ENCODE measurements at regions not wholly inside any gene's neighbourhood (a gene's known extent, or its start where the extent isn't known, plus 50 kb on each side); places are given as distances from the start of the nearest gene placed in this dataset.

DNA sequence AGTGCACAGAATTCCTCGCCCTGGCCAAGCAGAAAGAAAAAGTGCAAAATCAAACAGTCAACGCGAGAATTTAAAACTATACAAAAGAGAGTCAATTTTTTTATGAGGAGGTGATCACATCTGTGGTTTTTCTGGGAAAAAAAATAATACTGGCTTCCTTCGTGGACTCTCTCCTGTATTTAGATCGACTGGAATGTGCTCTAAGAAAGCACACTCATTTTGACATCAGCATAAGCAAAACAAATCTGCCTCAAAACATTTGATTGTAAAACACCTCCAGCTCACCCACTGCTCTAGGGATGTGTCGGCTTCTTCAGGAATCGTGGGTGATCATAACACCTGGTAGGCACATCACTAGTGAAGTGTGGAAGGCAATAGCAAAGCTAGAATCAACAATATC, 417.4 kb upstream of the FAT1 start:
- no peaks in the 10 kb centered on the region for H3K79me2 ChIP-seq (ENCODE audit: control insufficient read depth, insufficient read depth, low read length)
- no peak overlapping the region for H3K9ac ChIP-seq (ENCODE audit: low read length)
- H3K27me3 Mint-ChIP-seq = no peaks in the 10 kb centered on the region
- no peaks in the 10 kb centered on the region for H4K20me1 ChIP-seq (ENCODE audit: control insufficient read depth, insufficient read depth, low read length, poor library complexity, severe bottlenecking)
- no peak for DNase-seq
- no peak for ATAC-seq (ENCODE audit: low read depth)
- peaks cover 0 to 5% (median 0%) of the 10 kb centered on the region in 3 donors for H3K9me3 ChIP-seq (ENCODE audit: control extremely low read depth in 1 of 3, control insufficient read depth in 2 of 3, insufficient read depth in 1 of 3, low read length in 2 of 3)
- no peak overlapping the region for H3K4me2 ChIP-seq (replicated peaks; ENCODE audit: low read depth, low read length, poor library complexity, severe bottlenecking)
- no peak overlapping the region for H3K27ac Mint-ChIP-seq
- 100% methylated on average over 1 of the region's 7 CpGs for WGBS (ENCODE audit: insufficient coverage)
- H3K4me3 Mint-ChIP-seq = no peak overlapping the region
- H3K4me3 ChIP-seq (ENCODE audit: control extremely low read depth in 1 of 5, extremely low read depth in 1 of 5, insufficient read depth in 1 of 5, low read depth in 2 of 5, low read length in 4 of 5) = no peak overlapping the region
- H3K4me1 ChIP-seq (ENCODE audit: control insufficient read depth in 2 of 2, insufficient read depth in 2 of 2, low read length in 2 of 2) = no peaks in the 10 kb centered on the region
- no peaks in the 10 kb centered on the region for H3K27me3 ChIP-seq (replicated peaks in 1 of 4; ENCODE audit: control extremely low read depth in 1 of 4, control insufficient read depth in 3 of 4, insufficient read depth in 4 of 4, low read length in 3 of 4)
- intact Hi-C loops (cut with micrococcal nuclease) = no loop called here
- H3K4me1 Mint-ChIP-seq = no peaks in the 10 kb centered on the region
- no peak overlapping the region for H3K27ac ChIP-seq (ENCODE audit: low read length in 2 of 2)
- H3K9me3 Mint-ChIP-seq (ENCODE audit: insufficient read depth) = peaks cover 4% of the 10 kb centered on the region
- TF ChIP-seq, protein P1, sequence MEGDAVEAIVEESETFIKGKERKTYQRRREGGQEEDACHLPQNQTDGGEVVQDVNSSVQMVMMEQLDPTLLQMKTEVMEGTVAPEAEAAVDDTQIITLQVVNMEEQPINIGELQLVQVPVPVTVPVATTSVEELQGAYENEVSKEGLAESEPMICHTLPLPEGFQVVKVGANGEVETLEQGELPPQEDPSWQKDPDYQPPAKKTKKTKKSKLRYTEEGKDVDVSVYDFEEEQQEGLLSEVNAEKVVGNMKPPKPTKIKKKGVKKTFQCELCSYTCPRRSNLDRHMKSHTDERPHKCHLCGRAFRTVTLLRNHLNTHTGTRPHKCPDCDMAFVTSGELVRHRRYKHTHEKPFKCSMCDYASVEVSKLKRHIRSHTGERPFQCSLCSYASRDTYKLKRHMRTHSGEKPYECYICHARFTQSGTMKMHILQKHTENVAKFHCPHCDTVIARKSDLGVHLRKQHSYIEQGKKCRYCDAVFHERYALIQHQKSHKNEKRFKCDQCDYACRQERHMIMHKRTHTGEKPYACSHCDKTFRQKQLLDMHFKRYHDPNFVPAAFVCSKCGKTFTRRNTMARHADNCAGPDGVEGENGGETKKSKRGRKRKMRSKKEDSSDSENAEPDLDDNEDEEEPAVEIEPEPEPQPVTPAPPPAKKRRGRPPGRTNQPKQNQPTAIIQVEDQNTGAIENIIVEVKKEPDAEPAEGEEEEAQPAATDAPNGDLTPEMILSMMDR (IDR thresholded peaks at IDR 0.05) = no peak
- no peak for TF ChIP-seq EZH2 (IDR thresholded peaks at IDR 0.05; ENCODE audit: borderline replicate concordance, insufficient read depth, low read depth, low read length, poor library complexity, severe bottlenecking)
- ChIA-PET POLR2A (no interaction called here), CTCF (no interaction called here)
- no peak overlapping the region for H2AFZ ChIP-seq (ENCODE audit: insufficient read depth, low read depth, low read length, poor library complexity, severe bottlenecking)
- no peaks in the 10 kb centered on the region for H3K36me3 ChIP-seq (replicated peaks in 1 of 2; ENCODE audit: control extremely low read depth in 1 of 2, control insufficient read depth in 1 of 2, extremely low read depth in 1 of 2, insufficient read depth in 2 of 2, low read length in 1 of 2)

DNA sequence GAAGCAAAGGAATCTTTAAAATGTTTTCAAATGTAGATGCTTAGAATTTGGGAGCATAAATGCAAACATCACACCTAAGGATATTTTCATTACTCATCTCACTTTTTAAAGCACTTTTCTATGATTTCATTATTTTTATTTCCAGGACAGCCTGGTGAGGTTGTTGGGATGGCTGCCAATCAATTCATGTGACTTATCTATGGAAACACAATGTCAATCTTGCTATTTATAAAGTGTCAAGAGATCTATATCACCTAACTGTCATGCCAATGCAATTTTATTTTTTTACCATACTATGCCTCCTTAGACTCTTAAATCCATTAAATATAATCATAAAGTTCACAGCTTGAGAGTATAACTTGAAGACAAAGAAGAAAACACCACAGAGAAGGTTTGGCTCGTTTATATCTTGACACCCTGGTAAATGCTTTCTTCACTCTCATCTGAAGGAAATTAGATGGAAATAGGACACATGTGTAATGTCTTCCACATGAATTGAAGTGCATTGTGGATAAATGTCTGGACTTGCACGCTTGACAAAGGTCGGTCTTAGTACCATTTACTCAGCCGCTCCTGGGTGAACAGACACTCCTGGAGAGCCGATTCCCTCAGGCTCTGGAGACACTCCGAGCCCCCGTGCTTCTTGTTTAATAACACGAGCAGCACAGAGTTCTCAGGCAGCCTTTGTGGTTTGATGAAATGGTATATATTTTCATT, 425.7 kb upstream of the FAT1 start:
- H3K27me3 Mint-ChIP-seq = no peaks in the 10 kb centered on the region
- H3K27ac Mint-ChIP-seq = no peak overlapping the region
- no peak for DNase-seq
- no peak overlapping the region for H3K27ac ChIP-seq (ENCODE audit: low read length in 2 of 2)
- H3K27me3 ChIP-seq (replicated peaks in 1 of 4; ENCODE audit: control extremely low read depth in 1 of 4, control insufficient read depth in 3 of 4, insufficient read depth in 4 of 4, low read length in 3 of 4) = no peaks in the 10 kb centered on the region
- intact Hi-C loops (cut with micrococcal nuclease) = no loop called here
- 92% methylated on average over 4 of the region's 8 CpGs for WGBS (ENCODE audit: insufficient coverage)
- no peak overlapping the region for H2AFZ ChIP-seq (ENCODE audit: insufficient read depth, low read depth, low read length, poor library complexity, severe bottlenecking)
- peaks cover 0 to 3% (median 0%) of the 10 kb centered on the region in 3 donors for H3K9me3 ChIP-seq (ENCODE audit: control extremely low read depth in 1 of 3, control insufficient read depth in 2 of 3, insufficient read depth in 1 of 3, low read length in 2 of 3)
- H4K20me1 ChIP-seq (ENCODE audit: control insufficient read depth, insufficient read depth, low read length, poor library complexity, severe bottlenecking) = no peaks in the 10 kb centered on the region
- ChIA-PET CTCF (no interaction called here), POLR2A (no interaction called here)
- no peak overlapping the region for H3K9ac ChIP-seq (ENCODE audit: low read length)
- H3K4me3 Mint-ChIP-seq = no peak overlapping the region
- no peaks in the 10 kb centered on the region for H3K4me1 Mint-ChIP-seq
- no peak overlapping the region for H3K4me3 ChIP-seq (ENCODE audit: control extremely low read depth in 1 of 5, extremely low read depth in 1 of 5, insufficient read depth in 1 of 5, low read depth in 2 of 5, low read length in 4 of 5)
- no peak overlapping the region for H3K4me2 ChIP-seq (replicated peaks; ENCODE audit: low read depth, low read length, poor library complexity, severe bottlenecking)
- ATAC-seq (ENCODE audit: low read depth) = no peak
- H3K9me3 Mint-ChIP-seq (ENCODE audit: insufficient read depth) = peaks cover 3% of the 10 kb centered on the region
- no peak for TF ChIP-seq EZH2 (IDR thresholded peaks at IDR 0.05; ENCODE audit: borderline replicate concordance, insufficient read depth, low read depth, low read length, poor library complexity, severe bottlenecking)
- TF ChIP-seq, protein P1 (IDR thresholded peaks at IDR 0.05) = no peak
- no peaks in the 10 kb centered on the region for H3K79me2 ChIP-seq (ENCODE audit: control insufficient read depth, insufficient read depth, low read length)
- H3K4me1 ChIP-seq (ENCODE audit: control insufficient read depth in 2 of 2, insufficient read depth in 2 of 2, low read length in 2 of 2) = no peaks in the 10 kb centered on the region
- H3K36me3 ChIP-seq (replicated peaks in 1 of 2; ENCODE audit: control extremely low read depth in 1 of 2, control insufficient read depth in 1 of 2, extremely low read depth in 1 of 2, insufficient read depth in 2 of 2, low read length in 1 of 2) = no peaks in the 10 kb centered on the region

Data from B cell (primary cell).